Mucosa of rectum (tissue), 2 donors: ENCODE measurements at regions not wholly inside any gene's neighbourhood (a gene's known extent, or its start where the extent isn't known, plus 50 kb on each side); places are given as distances from the start of the nearest gene placed in this dataset.
A peak's percentile ranks its signal among the peaks of the same experiment; 100 is the strongest.

Experiments used
- H3K27ac ChIP-seq, 2 donors: one replicate each; pipeline ENCODE4 v1.7.0; 2013; ENCODE audit warnings: inconsistent platforms in 2 of 2, low read depth in 2 of 2, low read length in 2 of 2
- H3K27me3 ChIP-seq, 2 donors: one replicate each; pipeline ENCODE4 v1.7.0; 2013; ENCODE audit warnings: low read length in 2 of 2; ENCODE audit not compliant: control insufficient read depth in 2 of 2, insufficient read depth in 2 of 2
- H3K36me3 ChIP-seq, 2 donors: one replicate each; pipeline ENCODE4 v1.7.0; 2013; ENCODE audit warnings: low read length in 2 of 2; ENCODE audit not compliant: control insufficient read depth in 2 of 2, insufficient read depth in 2 of 2
- H3K4me1 ChIP-seq, 2 donors: one replicate each; pipeline ENCODE4 v1.7.0; 2013; ENCODE audit warnings: low read length in 2 of 2, mild to moderate bottlenecking in 1 of 2; ENCODE audit not compliant: control insufficient read depth in 2 of 2, insufficient read depth in 2 of 2
- H3K4me3 ChIP-seq, 2 donors: one replicate each; pipeline ENCODE4 v1.7.0; 2013; ENCODE audit warnings: low read length in 2 of 2
- H3K9ac ChIP-seq, 2 donors: one replicate each; pipeline ENCODE4 v1.7.0; 2013; ENCODE audit warnings: low read length in 2 of 2, low read depth in 1 of 2, mild to moderate bottlenecking in 1 of 2
- H3K9me3 ChIP-seq, 2 donors: one replicate each; pipeline ENCODE4 v1.7.0; 2013; ENCODE audit warnings: low read length in 2 of 2; ENCODE audit not compliant: control insufficient read depth in 2 of 2
- donor health status: healthy.
- donor health status: Normal muscosa, but diverticular disease.

- no peaks in the 10 kb centered on the region for H3K36me3 ChIP-seq
- H3K9ac ChIP-seq: no peak overlapping the region
- H3K4me1 ChIP-seq: no peaks in the 10 kb centered on the region
- H3K9me3 ChIP-seq: no peaks in the 10 kb centered on the region
- no peak overlapping the region for H3K4me3 ChIP-seq
- H3K27ac ChIP-seq: no peak overlapping the region
- H3K27me3 ChIP-seq: no peaks in the 10 kb centered on the region
These were observed 1315.5 kb upstream of the C9orf72 start for GRCh38 chr9:28888806-28889205.

DNA sequence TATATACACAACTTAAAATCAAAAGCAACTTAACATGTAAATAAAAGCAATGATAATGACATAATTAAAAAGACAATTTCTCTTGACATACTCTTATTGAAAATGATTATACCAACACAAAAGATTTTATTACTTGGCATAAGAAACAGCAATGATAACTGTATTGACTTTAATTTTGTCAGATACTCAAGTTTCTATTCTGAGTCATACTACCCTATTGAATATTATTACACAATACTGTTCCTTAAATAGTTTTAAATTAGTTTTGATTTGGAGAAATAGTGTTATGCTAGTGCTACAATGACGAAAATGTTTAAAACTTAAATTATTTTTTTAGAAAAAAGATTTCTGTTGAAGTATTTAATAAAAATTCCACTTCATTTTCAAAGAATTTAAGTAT lies 1319.3 kb upstream of the C9orf72 start:
- Histone ChIP-seq H3K36me3 (no peaks in the 10 kb centered on the region), H3K9ac (no peak overlapping the region), H3K4me3 (no peak overlapping the region), H3K4me1 (no peaks in the 10 kb centered on the region), H3K9me3 (no peaks in the 10 kb centered on the region), H3K27ac (no peak overlapping the region), H3K27me3 (no peaks in the 10 kb centered on the region)

GRCh38 chr9:28899267-28899666 lies 1326.0 kb upstream of the C9orf72 start:
- Histone ChIP-seq H3K4me3 (no peak overlapping the region), H3K9ac (no peak overlapping the region), H3K9me3 (no peaks in the 10 kb centered on the region), H3K4me1 (no peaks in the 10 kb centered on the region), H3K36me3 (no peaks in the 10 kb centered on the region), H3K27ac (no peak overlapping the region), H3K27me3 (no peaks in the 10 kb centered on the region)

GRCh38 chr9:28899926-28900325 lies 1326.6 kb upstream of the C9orf72 start:
- H3K9me3 ChIP-seq: no peaks in the 10 kb centered on the region
- H3K4me1 ChIP-seq: no peaks in the 10 kb centered on the region
- no peak overlapping the region for H3K4me3 ChIP-seq
- no peaks in the 10 kb centered on the region for H3K36me3 ChIP-seq
- H3K27me3 ChIP-seq: no peaks in the 10 kb centered on the region
- H3K27ac ChIP-seq: no peak overlapping the region
- no peak overlapping the region for H3K9ac ChIP-seq

GRCh38 chr9:28900406-28900805 lies 1327.1 kb upstream of the C9orf72 start:
- no peak overlapping the region for H3K27ac ChIP-seq
- no peaks in the 10 kb centered on the region for H3K27me3 ChIP-seq
- no peaks in the 10 kb centered on the region for H3K36me3 ChIP-seq
- H3K9ac ChIP-seq: no peak overlapping the region
- no peak overlapping the region for H3K4me3 ChIP-seq
- no peaks in the 10 kb centered on the region for H3K4me1 ChIP-seq
- H3K9me3 ChIP-seq: no peaks in the 10 kb centered on the region

DNA sequence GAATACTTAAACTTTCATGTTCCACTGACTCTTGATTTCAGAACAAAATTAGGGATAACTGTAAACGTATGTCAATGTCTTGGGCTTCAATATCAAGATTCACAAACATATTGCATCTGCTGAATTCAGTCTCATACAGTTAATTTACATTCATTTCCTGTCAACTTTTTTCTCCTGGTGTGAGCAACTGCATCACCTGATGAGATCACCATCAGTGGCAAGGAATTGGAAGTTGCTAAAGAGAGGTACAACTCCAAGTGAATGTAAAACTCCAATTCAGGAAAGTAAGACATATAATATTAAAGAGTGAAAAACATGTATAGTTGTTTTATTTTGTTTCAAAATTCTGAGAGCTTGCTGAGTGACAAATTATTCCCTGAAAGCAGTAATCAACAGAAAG lies 1336.2 kb upstream of the C9orf72 start:
- H3K9me3 ChIP-seq: no peaks in the 10 kb centered on the region
- H3K36me3 ChIP-seq: no peaks in the 10 kb centered on the region
- H3K27me3 ChIP-seq: no peaks in the 10 kb centered on the region
- H3K9ac ChIP-seq: no peak overlapping the region
- H3K4me3 ChIP-seq: no peak overlapping the region
- no peaks in the 10 kb centered on the region for H3K4me1 ChIP-seq
- H3K27ac ChIP-seq: no peak overlapping the region

DNA sequence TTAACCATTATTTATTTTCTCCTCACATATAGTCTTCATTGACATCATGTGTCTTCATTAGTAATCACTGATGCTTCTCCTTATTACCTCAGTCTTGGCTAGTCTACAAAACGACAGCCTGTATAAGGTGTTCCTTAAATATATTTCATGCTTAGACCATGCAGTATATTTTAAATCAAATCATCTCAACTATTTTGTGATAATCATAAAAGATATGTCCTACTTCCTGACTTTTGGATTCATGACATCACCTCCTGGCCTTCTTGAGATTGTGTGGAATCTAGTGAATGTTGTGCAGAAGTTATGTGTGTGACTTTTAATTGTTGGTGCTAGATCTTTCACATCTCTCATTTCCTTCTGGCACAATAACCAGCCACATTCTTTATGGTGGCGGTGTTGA lies 1339.3 kb upstream of the C9orf72 start:
- H3K27ac ChIP-seq: no peak overlapping the region
- no peak overlapping the region for H3K4me3 ChIP-seq
- H3K9me3 ChIP-seq: no peaks in the 10 kb centered on the region
- no peaks in the 10 kb centered on the region for H3K27me3 ChIP-seq
- H3K36me3 ChIP-seq: no peaks in the 10 kb centered on the region
- peaks cover 6% of the 10 kb centered on the region in 2 donors for H3K4me1 ChIP-seq
- H3K9ac ChIP-seq: no peak overlapping the region

GRCh38 chr9:28915202-28915930 lies 1342.1 kb upstream of the C9orf72 start:
- Histone ChIP-seq H3K9ac (peak overlapping the region in 1 of 2 donors; percentile 5), H3K27ac (peak overlapping the region; percentile 66 to 67), H3K9me3 (no peaks in the 10 kb centered on the region), H3K36me3 (no peaks in the 10 kb centered on the region), H3K27me3 (no peaks in the 10 kb centered on the region), H3K4me1 (peaks cover 6% of the 10 kb centered on the region in 2 donors), H3K4me3 (no peak overlapping the region)

DNA sequence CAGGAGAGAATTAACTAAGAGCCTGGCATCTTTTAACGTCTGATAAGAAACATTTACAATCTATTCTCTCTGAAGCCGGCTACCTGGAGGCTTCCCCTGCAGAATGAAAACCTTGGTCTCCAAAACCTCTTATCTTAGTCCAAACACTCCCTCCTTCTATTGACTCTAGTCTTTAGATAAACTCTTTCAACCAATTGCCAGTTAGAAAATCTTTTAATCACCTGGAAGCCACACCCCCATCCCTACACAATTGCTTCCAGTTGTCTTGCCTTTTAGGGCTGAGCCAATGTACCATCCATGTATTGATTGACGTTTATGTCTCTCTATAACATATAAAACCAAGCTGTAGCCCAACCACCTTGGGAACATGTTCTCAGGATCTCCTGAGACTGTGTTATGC lies 1343.1 kb upstream of the C9orf72 start:
- no peak overlapping the region for H3K9ac ChIP-seq
- H3K4me1 ChIP-seq: peaks cover 6% of the 10 kb centered on the region in 2 donors
- H3K27me3 ChIP-seq: no peaks in the 10 kb centered on the region
- H3K4me3 ChIP-seq: no peak overlapping the region
- peak overlapping the region; percentile 66 to 67 for H3K27ac ChIP-seq
- H3K9me3 ChIP-seq: no peaks in the 10 kb centered on the region
- H3K36me3 ChIP-seq: no peaks in the 10 kb centered on the region

DNA sequence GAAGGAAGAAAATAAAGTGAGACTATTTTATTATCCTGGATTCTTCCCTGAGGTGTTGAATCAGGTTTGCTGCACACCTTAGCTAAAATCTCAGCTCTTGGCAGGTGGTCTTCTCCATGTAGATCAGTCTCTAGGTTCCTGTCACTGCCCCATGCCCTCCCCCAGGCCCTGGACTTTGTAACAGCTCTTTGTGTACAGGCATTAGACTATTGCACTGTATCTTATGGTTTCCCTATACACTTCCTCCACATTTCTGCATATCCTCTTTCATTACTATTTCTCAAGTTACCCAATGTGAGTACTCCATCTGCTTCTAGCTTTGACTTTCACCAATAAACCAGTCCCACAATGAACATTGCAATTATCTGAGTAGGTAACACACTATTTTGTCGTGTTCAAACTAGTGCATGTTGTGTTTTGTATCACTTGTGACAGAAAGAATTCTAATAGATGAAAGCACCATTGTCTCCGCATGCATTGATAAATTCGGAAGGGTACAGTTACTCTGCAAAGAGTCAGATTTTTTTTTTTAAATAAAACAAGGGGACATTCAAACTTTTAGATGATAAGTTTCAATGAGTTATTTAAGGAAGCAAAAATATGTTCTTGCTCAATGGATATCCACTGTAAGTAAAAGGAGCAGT lies 1348.7 kb upstream of the C9orf72 start:
- Histone ChIP-seq H3K27ac (no peak overlapping the region), H3K36me3 (no peaks in the 10 kb centered on the region), H3K9ac (no peak overlapping the region), H3K4me1 (no peaks in the 10 kb centered on the region), H3K9me3 (no peaks in the 10 kb centered on the region), H3K27me3 (no peaks in the 10 kb centered on the region), H3K4me3 (no peak overlapping the region)
